Retinal pigment epithelial cell (primary cell): ENCODE measurements at regions not wholly inside any gene's neighbourhood (a gene's known extent, or its start where the extent isn't known, plus 50 kb on each side); places are given as distances from the start of the nearest gene placed in this dataset.

ENCODE experiments used
- DNase-seq: peaks from one replicate; pipeline ENCODE4 v3.0.0-alpha.2; 2010; ENCODE audit warnings: low read depth
- H3K4me3 ChIP-seq: 2 replicates; pipeline ENCODE4 v1.5.1; 2011; ENCODE audit warnings: mild to moderate bottlenecking, low read length, control low read depth, moderate library complexity
- CTCF ChIP-seq: conservative IDR thresholded peaks from 2 replicates; pipeline ENCODE4 v1.5.1; 2011; ENCODE audit warnings: low read depth, low read length, control low read depth, inconsistent platforms

DNA sequence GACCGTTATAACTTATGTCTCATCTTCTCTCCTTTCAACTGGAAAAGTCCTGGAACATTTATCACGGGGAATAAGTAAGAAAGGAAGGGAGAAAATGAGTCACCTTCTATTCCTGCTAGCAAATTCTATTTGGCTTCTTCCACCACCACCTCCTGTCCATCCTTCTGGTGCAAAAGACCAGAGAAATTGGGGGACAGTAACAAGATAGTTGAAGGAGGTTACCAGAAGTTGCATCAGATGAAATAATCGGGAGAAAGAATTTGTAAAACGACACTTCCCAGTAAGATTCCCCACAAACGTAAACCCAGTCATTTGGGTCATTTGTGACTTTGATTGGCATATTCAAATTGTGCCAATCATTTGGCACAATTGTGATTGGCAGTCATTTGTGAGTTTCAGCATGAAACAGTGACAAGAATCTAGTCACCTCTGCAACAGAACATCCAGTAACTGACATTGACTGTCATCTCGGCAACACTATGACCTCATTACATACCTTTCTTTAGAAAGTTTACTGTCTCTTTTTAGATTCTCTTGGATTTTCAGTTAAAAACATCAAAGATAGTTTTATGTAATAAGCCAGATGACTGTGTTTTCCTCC, 51.3 kb upstream of the PIK3CG start:
- H3K4me3 ChIP-seq: no peak overlapping the region
- no peak for TF ChIP-seq CTCF
- DNase-seq: no peak

- no peak for DNase-seq
- H3K4me3 ChIP-seq: no peak overlapping the region
- TF ChIP-seq CTCF: no peak
These were observed 50.2 kb upstream of the PIK3CG start for GRCh38 chr7:106814887-106815286.
